ENCODE measurements at regions not wholly inside any gene's neighbourhood (a gene's known extent, or its start where the extent isn't known, plus 50 kb on each side); places are given as distances from the start of the nearest gene placed in this dataset.

- no peaks in the 10 kb centered on the region for H3K36me3 ChIP-seq (ENCODE audit: control insufficient read depth in 2 of 2, extremely low read depth in 1 of 2, insufficient read depth in 2 of 2, low read length in 2 of 2)
- no peaks in the 10 kb centered on the region for H3K79me2 ChIP-seq (ENCODE audit: control insufficient read depth, insufficient read depth, low read length)
- no peaks in the 10 kb centered on the region for H4K20me1 ChIP-seq (ENCODE audit: control insufficient read depth, extremely low read depth, insufficient read depth, low read length)
- H3K9me1 ChIP-seq (ENCODE audit: control insufficient read depth, extremely low read depth, insufficient read depth, low read length): no peaks in the 10 kb centered on the region
- no peaks in the 10 kb centered on the region for H3K4me1 ChIP-seq (ENCODE audit: control insufficient read depth, extremely low read depth, insufficient read depth, low read length)
- dilution Hi-C loops (cut with MboI; ENCODE audit: extremely low pct_ligation_motif_present, low sequenced_read_pairs): no loop called here
- no peak overlapping the region for H3K9ac ChIP-seq (ENCODE audit: control insufficient read depth, extremely low read depth, insufficient read depth, low read length)
- no peak overlapping the region for H2AFZ ChIP-seq (ENCODE audit: control insufficient read depth, low read length)
- no peak for TF ChIP-seq EZH2 (IDR thresholded peaks at IDR 0.05; ENCODE audit: low read length)
- no peak for TF ChIP-seq CTCF (optimal IDR thresholded peaks at IDR 0.05 in 1 of 3, IDR thresholded peaks at IDR 0.05 in 1 of 3, conservative IDR thresholded peaks at IDR 0.05 in 1 of 3; ENCODE audit: extremely low read depth in 1 of 3, insufficient read depth in 2 of 3, low read length in 3 of 3)
- H3K9me3 ChIP-seq (ENCODE audit: control insufficient read depth, low read depth, low read length): no peaks in the 10 kb centered on the region
- H3K27me3 ChIP-seq (ENCODE audit: control insufficient read depth, extremely low read depth, insufficient read depth, low read length): no peaks in the 10 kb centered on the region
- no peak overlapping the region for H3K4me3 ChIP-seq (ENCODE audit: control insufficient read depth in 2 of 3, extremely low read depth in 1 of 3, insufficient read depth in 2 of 3, low read depth in 1 of 3, low read length in 3 of 3)
- DNase-seq (ENCODE audit: low read depth, low spot score) (no peak), FAIRE-seq (no peak)
- H3K4me2 ChIP-seq (ENCODE audit: control insufficient read depth, extremely low read depth, insufficient read depth, low read depth, low read length): no peak overlapping the region
- no peak overlapping the region for H3K27ac ChIP-seq (ENCODE audit: control insufficient read depth, insufficient read depth, low read length)
These were observed 259.0 kb downstream of the CALCRL start for GRCh38 chr2:187188783-187189631.

GRCh38 chr2:187187519-187187918 is 260.5 kb downstream of the CALCRL start:
- no peaks in the 10 kb centered on the region for H3K4me1 ChIP-seq (ENCODE audit: control insufficient read depth, extremely low read depth, insufficient read depth, low read length)
- no peak for FAIRE-seq

More at GRCh38 chr2:187187519-187187918, 260.5 kb downstream of the CALCRL start:
- no peaks in the 10 kb centered on the region for H3K36me3 ChIP-seq (ENCODE audit: control insufficient read depth in 2 of 2, extremely low read depth in 1 of 2, insufficient read depth in 2 of 2, low read length in 2 of 2)
- H4K20me1 ChIP-seq (ENCODE audit: control insufficient read depth, extremely low read depth, insufficient read depth, low read length): no peaks in the 10 kb centered on the region
- H3K79me2 ChIP-seq (ENCODE audit: control insufficient read depth, insufficient read depth, low read length): no peaks in the 10 kb centered on the region
- H2AFZ ChIP-seq (ENCODE audit: control insufficient read depth, low read length): no peak overlapping the region
- no peak overlapping the region for H3K27ac ChIP-seq (ENCODE audit: control insufficient read depth, insufficient read depth, low read length)
- H3K27me3 ChIP-seq (ENCODE audit: control insufficient read depth, extremely low read depth, insufficient read depth, low read length): no peaks in the 10 kb centered on the region
- no peak for TF ChIP-seq CTCF (optimal IDR thresholded peaks at IDR 0.05 in 1 of 3, IDR thresholded peaks at IDR 0.05 in 1 of 3, conservative IDR thresholded peaks at IDR 0.05 in 1 of 3; ENCODE audit: extremely low read depth in 1 of 3, insufficient read depth in 2 of 3, low read length in 3 of 3)
- TF ChIP-seq EZH2 (IDR thresholded peaks at IDR 0.05; ENCODE audit: low read length): no peak
- no peak overlapping the region for H3K4me3 ChIP-seq (ENCODE audit: control insufficient read depth in 2 of 3, extremely low read depth in 1 of 3, insufficient read depth in 2 of 3, low read depth in 1 of 3, low read length in 3 of 3)
- dilution Hi-C loops (cut with MboI; ENCODE audit: extremely low pct_ligation_motif_present, low sequenced_read_pairs): no loop called here
- H3K4me2 ChIP-seq (ENCODE audit: control insufficient read depth, extremely low read depth, insufficient read depth, low read depth, low read length): no peak overlapping the region
- no peaks in the 10 kb centered on the region for H3K9me3 ChIP-seq (ENCODE audit: control insufficient read depth, low read depth, low read length)
- no peak overlapping the region for H3K9ac ChIP-seq (ENCODE audit: control insufficient read depth, extremely low read depth, insufficient read depth, low read length)
- DNase-seq (ENCODE audit: low read depth, low spot score): no peak
- no peaks in the 10 kb centered on the region for H3K9me1 ChIP-seq (ENCODE audit: control insufficient read depth, extremely low read depth, insufficient read depth, low read length)

All from keratinocyte (primary cell).